ENCODE measurements at regions not wholly inside any gene's neighbourhood (a gene's known extent, or its start where the extent isn't known, plus 50 kb on each side); places are given as distances from the start of the nearest gene placed in this dataset.

DNA sequence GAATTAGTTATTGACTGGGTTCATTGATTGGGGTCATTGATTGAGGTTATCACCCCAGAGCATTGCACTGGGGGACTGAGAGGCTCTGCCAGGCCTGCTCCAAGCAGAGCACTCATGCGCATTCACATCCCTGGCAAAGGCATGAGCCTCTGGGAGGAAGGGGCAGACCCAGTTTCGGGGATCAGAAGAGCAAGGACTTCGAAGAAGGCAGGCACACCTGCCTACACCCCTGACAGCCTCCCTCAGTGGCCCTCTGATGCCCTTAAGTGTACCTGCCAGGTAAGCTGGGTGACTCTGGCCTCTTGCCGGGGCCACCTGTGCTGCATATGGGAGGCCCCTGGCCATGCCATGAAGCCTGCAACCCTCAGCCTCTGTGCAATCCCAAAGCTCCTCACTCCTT, 181.1 kb downstream of the PTPN20 start:
- no peak for DNase-seq (ENCODE audit: low spot score, unreplicated experiment)
- Mint-ChIP-seq H3K27ac (no peak overlapping the region), H3K4me3 (ENCODE audit: low read depth) (no peak overlapping the region), H3K27me3 (peaks cover 52% of the 10 kb centered on the region), H3K4me1 (ENCODE audit: low read depth) (peaks cover 10% of the 10 kb centered on the region), H3K9me3 (ENCODE audit: low read depth) (no peaks in the 10 kb centered on the region), H3K36me3 (ENCODE audit: insufficient read depth) (peaks cover 3% of the 10 kb centered on the region)
- TF ChIP-seq, protein P1, sequence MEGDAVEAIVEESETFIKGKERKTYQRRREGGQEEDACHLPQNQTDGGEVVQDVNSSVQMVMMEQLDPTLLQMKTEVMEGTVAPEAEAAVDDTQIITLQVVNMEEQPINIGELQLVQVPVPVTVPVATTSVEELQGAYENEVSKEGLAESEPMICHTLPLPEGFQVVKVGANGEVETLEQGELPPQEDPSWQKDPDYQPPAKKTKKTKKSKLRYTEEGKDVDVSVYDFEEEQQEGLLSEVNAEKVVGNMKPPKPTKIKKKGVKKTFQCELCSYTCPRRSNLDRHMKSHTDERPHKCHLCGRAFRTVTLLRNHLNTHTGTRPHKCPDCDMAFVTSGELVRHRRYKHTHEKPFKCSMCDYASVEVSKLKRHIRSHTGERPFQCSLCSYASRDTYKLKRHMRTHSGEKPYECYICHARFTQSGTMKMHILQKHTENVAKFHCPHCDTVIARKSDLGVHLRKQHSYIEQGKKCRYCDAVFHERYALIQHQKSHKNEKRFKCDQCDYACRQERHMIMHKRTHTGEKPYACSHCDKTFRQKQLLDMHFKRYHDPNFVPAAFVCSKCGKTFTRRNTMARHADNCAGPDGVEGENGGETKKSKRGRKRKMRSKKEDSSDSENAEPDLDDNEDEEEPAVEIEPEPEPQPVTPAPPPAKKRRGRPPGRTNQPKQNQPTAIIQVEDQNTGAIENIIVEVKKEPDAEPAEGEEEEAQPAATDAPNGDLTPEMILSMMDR (IDR thresholded peaks at IDR 0.05; ENCODE audit: unreplicated experiment): no peak

- TF ChIP-seq, protein P1 (IDR thresholded peaks at IDR 0.05; ENCODE audit: unreplicated experiment): no peak
- Mint-ChIP-seq H3K27me3 (peaks cover 48% of the 10 kb centered on the region), H3K36me3 (ENCODE audit: insufficient read depth) (peaks cover 3% of the 10 kb centered on the region), H3K4me3 (ENCODE audit: low read depth) (no peak overlapping the region), H3K4me1 (ENCODE audit: low read depth) (peaks cover 13% of the 10 kb centered on the region), H3K9me3 (ENCODE audit: low read depth) (no peaks in the 10 kb centered on the region), H3K27ac (no peak overlapping the region)
- DNase-seq (ENCODE audit: low spot score, unreplicated experiment): no peak
These were observed 181.6 kb downstream of the PTPN20 start for GRCh38 chr10:47092831-47093230.

- peaks cover 3% of the 10 kb centered on the region for H3K36me3 Mint-ChIP-seq (ENCODE audit: insufficient read depth)
- H3K9me3 Mint-ChIP-seq (ENCODE audit: low read depth): no peaks in the 10 kb centered on the region
- H3K27me3 Mint-ChIP-seq: peaks cover 48% of the 10 kb centered on the region
- no peak overlapping the region for H3K27ac Mint-ChIP-seq
- TF ChIP-seq, protein P1 (IDR thresholded peaks at IDR 0.05; ENCODE audit: unreplicated experiment): no peak
- H3K4me3 Mint-ChIP-seq (ENCODE audit: low read depth): no peak overlapping the region
- H3K4me1 Mint-ChIP-seq (ENCODE audit: low read depth): peaks cover 16% of the 10 kb centered on the region
- no peak for DNase-seq (ENCODE audit: low spot score, unreplicated experiment)
These were observed 182.9 kb downstream of the PTPN20 start for GRCh38 chr10:47094126-47094525.

DNA sequence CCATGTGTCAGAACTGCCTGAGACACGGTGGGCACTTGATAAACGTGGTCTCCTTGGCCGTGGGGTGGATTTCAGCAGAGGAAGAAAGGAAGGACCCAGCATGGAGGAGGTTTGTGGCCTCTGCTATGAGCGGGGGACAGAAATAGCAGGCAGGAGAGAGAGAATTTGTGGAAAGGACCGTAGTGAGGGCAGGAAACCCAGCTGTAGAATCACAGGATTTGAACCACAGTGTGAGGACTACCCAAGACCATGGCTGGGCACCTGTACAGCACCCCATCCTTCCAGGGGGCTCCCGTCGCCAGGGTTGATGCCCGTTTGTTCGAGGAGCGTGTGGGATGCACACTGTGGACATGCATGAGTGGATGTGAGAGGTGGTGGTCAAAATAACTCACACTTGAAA, 183.4 kb downstream of the PTPN20 start:
- Mint-ChIP-seq H3K27ac (no peak overlapping the region), H3K4me3 (ENCODE audit: low read depth) (no peak overlapping the region), H3K4me1 (ENCODE audit: low read depth) (peaks cover 16% of the 10 kb centered on the region), H3K9me3 (ENCODE audit: low read depth) (peaks cover 1% of the 10 kb centered on the region), H3K27me3 (peaks cover 53% of the 10 kb centered on the region), H3K36me3 (ENCODE audit: insufficient read depth) (peaks cover 3% of the 10 kb centered on the region)
- TF ChIP-seq, protein P1 (IDR thresholded peaks at IDR 0.05; ENCODE audit: unreplicated experiment): no peak
- DNase-seq (ENCODE audit: low spot score, unreplicated experiment): no peak

DNA sequence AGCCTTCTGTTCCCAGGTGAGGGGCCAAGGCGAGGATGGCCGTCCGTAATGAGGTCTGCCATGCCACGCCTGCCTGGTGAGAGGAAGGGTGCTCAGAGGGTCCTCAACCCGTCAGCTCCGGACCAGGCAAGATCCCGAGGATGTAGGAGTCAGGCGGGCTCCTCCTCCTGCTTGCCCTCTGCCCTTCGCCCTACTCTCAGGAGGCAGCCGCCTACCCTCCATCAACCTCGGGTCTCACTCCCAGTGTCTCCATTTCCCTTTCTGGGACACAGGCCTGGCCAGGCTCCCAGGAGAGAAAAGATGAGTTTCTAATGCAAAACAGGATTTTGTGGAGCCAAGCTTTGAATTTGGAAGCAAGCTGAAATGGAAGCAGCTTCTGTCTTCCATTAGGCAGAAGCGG, 184.0 kb downstream of the PTPN20 start:
- DNase-seq (ENCODE audit: low spot score, unreplicated experiment): no peak
- Mint-ChIP-seq H3K9me3 (ENCODE audit: low read depth) (peaks cover 3% of the 10 kb centered on the region), H3K27ac (no peak overlapping the region)

More for the DNA sequence above, 184.0 kb downstream of the PTPN20 start:
- Mint-ChIP-seq H3K4me1 (ENCODE audit: low read depth) (peaks cover 16% of the 10 kb centered on the region), H3K27me3 (peaks cover 58% of the 10 kb centered on the region), H3K36me3 (ENCODE audit: insufficient read depth) (peaks cover 3% of the 10 kb centered on the region), H3K4me3 (ENCODE audit: low read depth) (no peak overlapping the region)
- TF ChIP-seq, protein P1 (IDR thresholded peaks at IDR 0.05; ENCODE audit: unreplicated experiment): no peak

All from progenitor cell of endocrine pancreas (in vitro differentiated cells).